Ectodermal cell (in vitro differentiated cells): ENCODE measurements at regions not wholly inside any gene's neighbourhood (a gene's known extent, or its start where the extent isn't known, plus 50 kb on each side); places are given as distances from the start of the nearest gene placed in this dataset.
"Not testable (repeated sequence)": the region's sequence is repeated elsewhere in the genome, so short reads cannot be mapped to it uniquely, and the experiment has no call there.

Experiments used
- H3K27ac ChIP-seq: 2 replicates; pipeline ENCODE4 v1.7.0; 2013; ENCODE audit warnings: mild to moderate bottlenecking, low read depth, low read length; ENCODE audit not compliant: insufficient read depth, poor library complexity, severe bottlenecking
- H3K27me3 ChIP-seq: 2 replicates; pipeline ENCODE4 v1.7.0; 2013; ENCODE audit warnings: mild to moderate bottlenecking, low read length; ENCODE audit not compliant: insufficient read depth, control insufficient read depth, poor library complexity, severe bottlenecking
- H3K36me3 ChIP-seq: one replicate; pipeline ENCODE4 v1.7.0; 2013; ENCODE audit warnings: low read length; ENCODE audit not compliant: control insufficient read depth, insufficient read depth
- H3K4me1 ChIP-seq: one replicate; pipeline ENCODE4 v1.7.0; 2013; ENCODE audit warnings: low read length; ENCODE audit not compliant: control insufficient read depth, insufficient read depth
- H3K4me3 ChIP-seq: 2 replicates; pipeline ENCODE4 v1.7.0; 2013; ENCODE audit warnings: low read depth, low read length, control low read depth; ENCODE audit not compliant: insufficient read depth
- H3K9me3 ChIP-seq: 2 replicates; pipeline ENCODE4 v1.7.0; 2013; ENCODE audit warnings: mild to moderate bottlenecking, low read length, moderate library complexity; ENCODE audit not compliant: control insufficient read depth
- WGBS, 2 experiments: methylation state at CpG; one replicate each; pipeline ENCODE4 v1.1.7; 2013; ENCODE audit warnings: missing lambda C conversion rate in 2 of 2; 5-methylcytosine and 5-hydroxymethylcytosine counted together

GRCh38 chr2:118580651-118581050 is 266.8 kb downstream of the EN1 start:
- no peak overlapping the region for H3K4me3 ChIP-seq
- H3K27ac ChIP-seq: no peak overlapping the region
- peaks cover 12% of the 10 kb centered on the region for H3K4me1 ChIP-seq
- no peaks in the 10 kb centered on the region for H3K36me3 ChIP-seq
- H3K9me3 ChIP-seq: no peaks in the 10 kb centered on the region
- no peaks in the 10 kb centered on the region for H3K27me3 ChIP-seq
- WGBS, 2 experiments: 79 to 90% methylated on average over 1 of the region's 1 CpG

- WGBS, 2 experiments: 95 to 100% methylated on average over 2 of the region's 2 CpGs
- peaks cover 12% of the 10 kb centered on the region for H3K4me1 ChIP-seq
- no peaks in the 10 kb centered on the region for H3K36me3 ChIP-seq
- H3K27me3 ChIP-seq: no peaks in the 10 kb centered on the region
- H3K4me3 ChIP-seq: no peak overlapping the region
- no peak overlapping the region for H3K27ac ChIP-seq
- H3K9me3 ChIP-seq: no peaks in the 10 kb centered on the region
Measured at GRCh38 chr2:118580107-118580506, 267.3 kb downstream of the EN1 start.

DNA sequence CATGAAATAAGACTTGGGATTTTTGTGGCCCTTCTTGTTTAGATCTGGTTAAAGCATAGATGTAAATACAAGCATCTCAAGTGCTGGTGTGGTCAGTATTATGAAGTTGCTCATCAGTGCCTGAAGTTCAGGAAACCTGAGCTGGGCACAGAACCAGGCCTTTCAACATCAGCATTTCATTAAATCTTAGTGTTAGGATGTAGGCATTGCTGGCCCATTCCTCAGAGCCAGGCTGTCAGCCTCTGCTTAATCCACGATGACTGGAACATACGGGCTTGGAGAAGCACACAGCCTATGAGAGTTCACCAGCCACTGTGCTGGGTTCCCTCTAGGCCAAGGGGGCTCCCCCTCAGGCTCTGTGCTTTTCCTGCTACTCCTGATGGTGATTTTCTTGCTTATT is 270.2 kb downstream of the EN1 start:
- Histone ChIP-seq H3K27ac (no peak overlapping the region), H3K4me3 (no peak overlapping the region), H3K27me3 (no peaks in the 10 kb centered on the region), H3K9me3 (no peaks in the 10 kb centered on the region), H3K36me3 (no peaks in the 10 kb centered on the region), H3K4me1 (no peaks in the 10 kb centered on the region)
- 83 to 84% methylated on average over 2 of the region's 2 CpGs for WGBS, 2 experiments

- Histone ChIP-seq H3K27me3 (no peaks in the 10 kb centered on the region), H3K36me3 (no peaks in the 10 kb centered on the region), H3K4me3 (no peak overlapping the region), H3K9me3 (no peaks in the 10 kb centered on the region), H3K4me1 (no peaks in the 10 kb centered on the region), H3K27ac (no peak overlapping the region)
- 86 to 89% methylated on average over 3 of the region's 3 CpGs for WGBS, 2 experiments
Measured at GRCh38 chr2:118576109-118576855, 271.2 kb downstream of the EN1 start.

- H3K4me3 ChIP-seq, H3K9me3 ChIP-seq, H3K27ac ChIP-seq, H3K4me1 ChIP-seq, H3K27me3 ChIP-seq, H3K36me3 ChIP-seq: not testable (repeated sequence)
- WGBS, 2 experiments: 94 to 96% methylated on average over 5 to 6 of the region's 6 CpGs
Measured at GRCh38 chr2:118572380-118572779, 275.1 kb downstream of the EN1 start.

DNA sequence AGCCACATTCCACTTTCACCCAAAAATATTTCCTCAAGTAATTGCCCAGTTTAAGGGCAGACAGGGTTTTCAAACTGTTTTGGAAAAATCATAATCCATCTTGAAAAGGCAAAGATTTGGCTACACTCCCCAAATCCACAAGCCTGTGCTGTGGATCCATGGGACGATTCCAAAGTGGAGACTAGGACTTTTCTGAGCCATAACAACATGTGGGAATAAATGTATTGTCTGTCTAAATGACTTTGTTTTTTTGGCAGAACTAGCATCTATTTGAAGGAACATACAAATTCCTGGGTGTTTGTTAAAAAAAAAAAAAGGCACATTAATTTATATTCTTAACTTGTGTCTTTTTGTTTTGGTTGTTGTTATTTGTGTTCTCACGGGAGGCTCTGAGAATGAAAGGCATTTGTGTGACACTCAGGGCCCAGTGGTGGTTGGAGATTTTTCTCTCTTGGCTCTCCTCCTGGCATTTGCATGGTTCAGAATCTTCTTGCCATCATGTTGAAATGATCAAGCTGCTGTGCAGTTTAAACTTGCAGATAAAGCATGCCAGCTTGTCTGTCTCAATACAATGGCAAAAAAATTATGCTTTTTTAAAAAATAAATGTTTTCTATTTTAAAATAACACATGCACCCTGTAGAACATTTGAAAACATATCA is 277.4 kb downstream of the EN1 start:
- no peaks in the 10 kb centered on the region for H3K9me3 ChIP-seq
- 73 to 76% methylated on average over 2 of the region's 2 CpGs for WGBS, 2 experiments
- no peaks in the 10 kb centered on the region for H3K36me3 ChIP-seq
- H3K27me3 ChIP-seq: no peaks in the 10 kb centered on the region
- H3K4me1 ChIP-seq: peaks cover 6% of the 10 kb centered on the region
- H3K4me3 ChIP-seq: no peak overlapping the region
- H3K27ac ChIP-seq: no peak overlapping the region

DNA sequence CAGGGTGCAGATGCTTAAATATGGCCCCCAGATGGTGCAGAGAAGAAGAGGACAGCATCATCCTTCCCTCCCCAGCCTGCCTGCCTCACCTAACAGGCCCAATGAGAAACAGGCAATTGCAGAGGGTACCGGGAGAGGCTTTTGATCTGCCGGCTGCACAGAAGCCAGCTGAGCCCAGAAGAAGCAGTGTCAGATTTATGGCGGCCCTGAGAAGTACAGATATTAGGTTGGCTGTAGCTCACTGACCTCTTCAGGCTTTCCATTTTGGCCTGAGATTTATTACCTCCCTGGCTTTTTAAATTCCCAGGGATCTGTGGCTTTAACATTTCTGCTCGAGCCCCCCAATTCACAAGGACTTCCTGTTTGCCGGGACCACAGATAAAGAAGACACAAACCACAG is 278.7 kb downstream of the EN1 start:
- Histone ChIP-seq H3K4me1 (peaks cover 6% of the 10 kb centered on the region), H3K9me3 (no peaks in the 10 kb centered on the region), H3K4me3 (no peak overlapping the region), H3K36me3 (no peaks in the 10 kb centered on the region), H3K27ac (no peak overlapping the region), H3K27me3 (no peaks in the 10 kb centered on the region)
- 82 to 88% methylated on average over 5 of the region's 5 CpGs for WGBS, 2 experiments

GRCh38 chr2:118565786-118566540 is 281.5 kb downstream of the EN1 start:
- H3K27ac ChIP-seq: no peak overlapping the region
- H3K9me3 ChIP-seq: no peaks in the 10 kb centered on the region
- H3K36me3 ChIP-seq: no peaks in the 10 kb centered on the region
- H3K4me1 ChIP-seq: peaks cover 6% of the 10 kb centered on the region
- 85 to 93% methylated on average over 4 to 5 of the region's 5 CpGs for WGBS, 2 experiments
- H3K4me3 ChIP-seq: no peak overlapping the region
- H3K27me3 ChIP-seq: no peaks in the 10 kb centered on the region

DNA sequence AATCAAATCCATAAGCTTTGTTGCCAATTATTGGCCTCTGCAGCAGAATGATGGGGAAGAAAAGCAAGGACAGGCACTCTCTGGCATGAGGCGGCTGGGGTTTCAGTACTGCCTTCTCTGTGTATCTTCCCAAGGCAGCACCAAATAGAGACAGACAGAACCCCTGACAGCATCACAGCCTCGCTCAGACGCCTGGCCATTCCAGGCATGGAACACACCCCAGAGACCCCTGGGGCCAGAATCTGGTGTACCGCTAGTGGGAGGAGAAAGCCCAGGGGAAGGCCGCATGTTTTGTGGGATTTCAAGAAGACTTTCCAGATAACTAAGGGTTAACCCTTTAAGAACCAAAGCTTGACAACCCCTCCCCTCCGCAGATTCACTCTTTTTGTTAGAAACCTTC is 282.1 kb downstream of the EN1 start:
- H3K27me3 ChIP-seq: no peaks in the 10 kb centered on the region
- no peaks in the 10 kb centered on the region for H3K36me3 ChIP-seq
- no peak overlapping the region for H3K4me3 ChIP-seq
- 61 to 69% methylated on average over 6 of the region's 6 CpGs for WGBS, 2 experiments
- no peaks in the 10 kb centered on the region for H3K9me3 ChIP-seq
- peaks cover 6% of the 10 kb centered on the region for H3K4me1 ChIP-seq
- H3K27ac ChIP-seq: no peak overlapping the region

- WGBS, 2 experiments: 86 to 92% methylated on average over 5 of the region's 5 CpGs
- Histone ChIP-seq H3K4me3 (no peak overlapping the region), H3K27ac (no peak overlapping the region), H3K9me3 (no peaks in the 10 kb centered on the region), H3K4me1 (peaks cover 6% of the 10 kb centered on the region), H3K27me3 (no peaks in the 10 kb centered on the region), H3K36me3 (no peaks in the 10 kb centered on the region)
Measured at GRCh38 chr2:118562144-118562543, 285.3 kb downstream of the EN1 start.
